Heart left ventricle (tissue), 13 donors: ENCODE measurements at regions not wholly inside any gene's neighbourhood (a gene's known extent, or its start where the extent isn't known, plus 50 kb on each side); places are given as distances from the start of the nearest gene placed in this dataset.

Experiments
- POLR2A ChIP-seq, 2 donors: fragments of 450-650 bp; IDR thresholded peaks; one replicate each; pipeline ENCODE4 v1.6.1; 2017; ENCODE audit warnings: antibody characterized with exemption in 2 of 2, mild to moderate bottlenecking in 2 of 2, moderate library complexity in 2 of 2
- TF ChIP-seq, protein P1 (sequence below), 12 donors: fragments of 200-600 bp; sonication (generic) in 4 of 12; IDR thresholded peaks; one replicate each; pipeline versions ENCODE4 v1.5.0 to v1.8.0; 2018 to 2022; ENCODE audit warnings: antibody characterized with exemption in 12 of 12, mild to moderate bottlenecking in 5 of 12
- donor health status: ischemic (EF 13 %, LVEDD 7.1; RV severe dilation, severe dysfunction).
- donor health status: DM: no; HTN: yes; CAD: no.
- donor health status: DM: no; HTN: no; CAD: no.
- donor health status: ischemic (EF 25% LVEDD 6.9; RV normal size, moderate dysfunction).
- donor health status: ischemic (EF 25% LVEDD 5.7; RV mildly dilated, moderate dysfunction).
- donor health status: ischemic (EF 35%, LVEDD 5.7; RV mildly dilated, moderate dysfunction).
- donor health status: nonischemic (EF 11% LVEDD 7.7; RV severe dilation, severe dysfunction).
- donor health status: DM: yes; HTN: yes; CAD: no.
- donor health status: PGD.
- donor health status: ischemic (EF 29% LVEDD 5.4; RV normal size, mild dysfunction).
- donor health status: nonischemic (EF 23%, LVEDD 6.1; RV moderate dilation, normal function).

- TF ChIP-seq POLR2A (IDR thresholded peaks at IDR 0.05): no peak
- TF ChIP-seq, protein P1, sequence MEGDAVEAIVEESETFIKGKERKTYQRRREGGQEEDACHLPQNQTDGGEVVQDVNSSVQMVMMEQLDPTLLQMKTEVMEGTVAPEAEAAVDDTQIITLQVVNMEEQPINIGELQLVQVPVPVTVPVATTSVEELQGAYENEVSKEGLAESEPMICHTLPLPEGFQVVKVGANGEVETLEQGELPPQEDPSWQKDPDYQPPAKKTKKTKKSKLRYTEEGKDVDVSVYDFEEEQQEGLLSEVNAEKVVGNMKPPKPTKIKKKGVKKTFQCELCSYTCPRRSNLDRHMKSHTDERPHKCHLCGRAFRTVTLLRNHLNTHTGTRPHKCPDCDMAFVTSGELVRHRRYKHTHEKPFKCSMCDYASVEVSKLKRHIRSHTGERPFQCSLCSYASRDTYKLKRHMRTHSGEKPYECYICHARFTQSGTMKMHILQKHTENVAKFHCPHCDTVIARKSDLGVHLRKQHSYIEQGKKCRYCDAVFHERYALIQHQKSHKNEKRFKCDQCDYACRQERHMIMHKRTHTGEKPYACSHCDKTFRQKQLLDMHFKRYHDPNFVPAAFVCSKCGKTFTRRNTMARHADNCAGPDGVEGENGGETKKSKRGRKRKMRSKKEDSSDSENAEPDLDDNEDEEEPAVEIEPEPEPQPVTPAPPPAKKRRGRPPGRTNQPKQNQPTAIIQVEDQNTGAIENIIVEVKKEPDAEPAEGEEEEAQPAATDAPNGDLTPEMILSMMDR (IDR thresholded peaks at IDR 0.05): no peak
These were observed 173.7 kb downstream of the PWWP3B start for GRCh38 chrX:106341823-106342222.
